Femur (tissue), 1 donor: ENCODE measurements at regions not wholly inside any gene's neighbourhood (a gene's known extent, or its start where the extent isn't known, plus 50 kb on each side); places are given as distances from the start of the nearest gene placed in this dataset.
A peak's percentile ranks its signal among the peaks of the same experiment; 100 is the strongest.

Source experiments
- DNase-seq: peaks from one replicate; pipeline ENCODE4 v3.0.0-alpha.2; 2017

DNA sequence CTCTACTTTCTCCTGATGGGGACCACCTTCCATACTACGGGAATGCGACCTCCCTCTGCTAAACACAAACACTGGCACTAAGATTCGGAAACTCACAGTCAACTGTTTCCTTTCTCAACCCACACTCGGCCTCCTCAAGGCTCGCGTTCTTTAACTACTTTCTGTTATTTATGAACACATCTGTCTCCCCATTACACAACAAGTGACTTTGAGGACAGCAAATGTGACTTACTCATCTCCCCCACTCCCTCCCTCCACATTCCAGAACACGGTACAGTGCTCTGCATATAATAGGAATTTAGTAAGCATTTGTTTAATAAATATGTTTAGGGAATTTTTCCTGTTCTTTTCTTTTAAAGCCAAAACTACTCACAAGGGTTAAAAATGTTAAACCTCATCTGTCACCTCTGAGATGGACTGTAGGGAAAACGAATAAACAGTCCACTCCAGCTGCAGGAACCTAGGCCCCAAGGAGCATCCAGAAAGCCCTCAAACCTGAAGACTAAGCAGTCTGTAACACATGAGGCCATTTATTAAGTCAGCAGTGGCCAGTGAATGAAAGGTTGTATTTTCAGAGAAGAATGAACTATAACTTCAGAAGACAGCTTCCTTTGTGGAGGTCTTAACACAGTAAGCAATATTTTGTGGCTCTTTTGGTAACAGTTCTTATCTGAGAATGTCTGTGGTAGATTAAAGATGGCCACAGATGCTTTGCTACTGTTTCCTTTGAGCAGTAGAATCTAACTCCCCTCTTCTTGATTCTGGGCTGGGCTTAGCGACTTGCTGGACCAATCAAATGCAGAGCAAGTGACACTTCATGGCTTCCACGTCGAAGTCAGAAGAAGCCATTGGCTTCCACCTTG is 209.6 kb upstream of the DTNBP1 start:
- no peak for DNase-seq

DNA sequence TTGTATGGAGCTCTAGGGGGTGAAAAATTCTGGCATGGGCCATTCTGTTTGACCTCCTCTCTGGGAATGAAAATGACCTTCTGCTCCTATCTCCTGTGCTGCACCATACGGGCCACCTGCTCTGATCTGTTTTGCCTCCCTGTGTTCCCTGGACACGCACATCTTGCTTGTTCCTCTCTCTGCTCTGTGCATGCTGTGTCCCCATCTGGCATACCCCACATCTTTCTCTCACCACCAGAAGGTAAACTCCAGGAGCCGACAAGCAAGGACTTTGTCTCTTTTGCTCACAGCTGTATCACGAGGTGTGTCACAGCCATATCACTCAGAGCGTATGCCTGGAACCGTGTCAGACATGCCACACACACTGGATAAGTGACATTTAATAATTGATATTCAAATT is 208.4 kb upstream of the DTNBP1 start:
- DNase-seq = no peak

DNA sequence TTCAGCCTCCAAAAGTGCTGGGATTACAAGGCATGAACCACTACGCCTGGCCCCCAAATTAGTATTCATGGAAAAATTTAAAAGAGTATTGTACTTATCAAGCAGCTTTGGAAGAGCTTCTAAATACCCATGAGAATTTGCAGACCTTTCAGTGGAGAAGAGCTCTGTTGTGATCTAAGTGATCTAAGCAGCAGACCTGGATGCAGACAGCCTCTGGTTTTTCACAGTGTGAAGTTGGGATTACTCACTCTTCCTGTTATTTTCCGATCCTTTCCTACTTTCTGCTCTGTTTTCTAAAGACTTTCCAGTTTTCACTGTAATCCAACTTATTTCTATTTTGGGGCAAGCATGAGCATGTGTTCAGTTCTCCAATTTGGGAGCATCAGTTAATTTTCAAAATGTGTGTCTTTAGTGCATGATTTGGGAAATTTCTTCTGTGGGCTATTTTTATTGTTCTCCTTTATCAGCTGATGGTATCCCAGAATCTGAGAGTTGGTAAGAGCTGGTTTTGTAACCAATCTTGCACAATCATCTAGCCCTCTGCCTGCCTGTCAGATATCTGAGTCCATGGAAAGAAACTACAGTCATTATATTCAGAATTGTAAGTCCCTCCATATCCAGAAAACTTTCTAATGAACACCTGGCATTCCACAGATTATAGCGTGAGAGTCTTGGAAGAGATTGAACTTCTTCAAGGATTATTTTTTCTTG is 207.7 kb upstream of the DTNBP1 start:
- no peak for DNase-seq

DNA sequence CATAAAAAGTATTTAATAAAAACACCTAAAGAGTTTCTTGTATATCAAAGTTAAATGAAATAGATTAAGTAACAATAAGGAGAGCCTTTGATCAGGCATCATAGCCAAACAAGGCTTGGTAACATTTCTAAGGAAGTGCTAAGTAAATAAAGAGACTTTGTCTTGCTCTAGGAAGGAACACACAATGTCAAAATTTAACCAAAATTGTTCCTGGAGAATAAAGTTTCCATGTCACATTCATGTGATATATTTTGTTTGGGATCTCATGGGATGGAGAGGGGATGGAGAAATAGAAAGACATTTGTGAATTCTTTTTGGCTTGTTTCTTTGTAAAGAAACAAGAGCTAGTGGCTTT is 201.9 kb upstream of the DTNBP1 start:
- DNase-seq = no peak

DNA sequence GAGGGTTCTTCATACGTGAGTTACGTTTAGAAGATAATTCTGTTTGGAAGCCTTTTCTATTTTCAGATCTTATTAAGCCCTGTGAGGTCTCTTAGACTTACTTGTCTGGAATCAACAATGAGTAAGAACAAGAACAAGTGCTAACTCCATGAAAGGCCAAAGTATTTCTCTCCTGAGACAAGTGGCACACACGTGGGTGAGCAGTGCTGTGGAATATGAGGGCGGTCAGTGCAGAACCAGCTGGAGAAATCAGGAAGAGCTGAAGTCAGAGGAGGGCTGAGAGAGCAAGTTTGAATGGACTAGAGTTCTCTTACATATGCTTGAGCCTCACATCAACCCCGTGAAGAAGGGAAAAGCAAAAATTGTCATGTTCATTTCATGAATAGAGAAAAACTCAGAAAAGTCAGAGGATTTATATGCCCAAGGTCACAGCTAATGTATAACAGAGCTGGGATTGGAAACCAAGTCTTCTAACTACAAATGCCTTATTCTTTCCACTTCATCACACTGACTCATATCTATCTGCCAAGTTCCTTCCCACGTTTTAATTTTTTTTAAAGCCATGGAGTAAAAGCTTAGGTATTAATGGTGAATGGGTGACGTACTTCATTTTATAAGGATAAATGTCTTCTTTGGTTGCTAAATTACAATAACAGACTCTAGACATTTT is 201.3 kb upstream of the DTNBP1 start:
- DNase-seq = no peak

DNA sequence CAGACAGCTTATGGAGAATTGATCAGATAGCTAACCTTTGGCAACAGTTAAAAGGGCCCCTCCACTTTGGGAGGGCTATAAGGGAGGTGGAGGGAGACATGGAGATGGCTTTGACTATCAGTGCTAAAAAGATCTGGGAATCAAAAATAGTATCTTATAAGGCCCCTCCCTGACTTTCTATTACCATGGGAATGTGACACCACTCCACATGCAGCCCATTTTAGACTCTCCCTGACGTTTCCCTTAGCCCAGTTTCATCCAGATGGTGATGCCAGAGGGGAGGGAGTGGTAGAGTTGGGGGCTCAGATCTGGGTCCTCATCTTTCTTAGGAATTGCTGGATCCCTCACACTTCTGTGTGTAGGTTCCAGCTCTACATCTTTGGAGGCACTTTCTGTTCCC is 200.0 kb upstream of the DTNBP1 start:
- DNase-seq = no peak

DNA sequence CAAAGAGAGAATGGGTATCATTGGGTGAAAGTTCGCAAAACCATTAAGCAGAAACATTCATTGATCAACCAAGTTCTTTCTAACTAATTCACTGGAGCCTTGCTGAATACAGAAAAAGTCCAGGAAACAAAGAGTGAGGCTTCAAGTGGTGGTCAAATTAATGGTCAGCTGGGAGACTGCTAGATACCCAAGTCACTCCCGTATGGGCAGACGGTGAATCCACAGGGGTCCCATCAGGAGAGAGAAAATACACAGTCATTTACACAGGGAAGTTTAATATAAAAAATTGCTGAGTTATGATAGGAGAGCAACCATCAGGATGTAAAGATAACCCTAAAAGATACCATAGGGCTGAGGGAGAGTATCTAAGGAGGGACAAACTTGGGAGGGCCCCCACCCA is 198.7 kb upstream of the DTNBP1 start:
- DNase-seq = no peak

DNA sequence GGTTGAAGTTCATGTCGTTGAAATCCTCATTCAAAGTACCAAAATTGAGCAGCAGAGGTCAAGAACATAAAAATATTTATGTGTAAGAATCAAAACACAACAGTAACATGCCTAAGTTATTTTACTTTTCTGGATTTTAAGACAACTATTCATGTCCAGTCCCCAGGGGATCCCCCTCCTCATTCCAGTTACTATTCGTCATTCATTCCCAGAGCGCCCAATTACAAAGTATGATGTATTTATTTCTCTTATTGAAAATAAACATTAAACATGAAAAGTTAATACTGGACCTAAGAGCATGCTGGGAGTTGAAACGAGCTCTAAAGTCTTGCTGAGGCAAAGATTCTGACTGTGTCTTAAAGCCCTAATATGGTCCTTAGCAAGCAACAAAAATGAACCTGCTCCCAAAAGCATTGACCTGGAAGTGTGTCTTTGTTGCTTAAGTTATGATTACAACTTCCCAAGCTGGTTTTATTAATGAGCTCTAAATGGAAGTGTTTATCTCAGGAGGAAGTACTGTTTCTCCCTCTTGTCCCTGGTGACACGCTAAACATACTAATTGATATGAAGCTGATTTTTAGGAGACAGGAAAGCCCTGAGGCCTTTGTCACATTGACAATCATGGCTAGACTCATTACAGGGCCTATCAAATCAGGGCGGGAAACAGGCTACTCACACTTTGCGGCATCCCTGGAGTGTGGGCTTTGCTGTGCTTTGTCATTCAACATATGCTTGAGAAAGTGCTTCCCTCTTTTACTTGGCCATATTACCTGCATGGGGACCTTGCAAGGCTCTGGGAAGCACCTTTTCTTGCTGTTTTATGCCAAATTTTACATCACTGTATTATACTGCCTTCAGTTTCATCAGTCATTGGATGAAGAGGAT is 192.2 kb upstream of the DTNBP1 start:
- DNase-seq = no peak

DNA sequence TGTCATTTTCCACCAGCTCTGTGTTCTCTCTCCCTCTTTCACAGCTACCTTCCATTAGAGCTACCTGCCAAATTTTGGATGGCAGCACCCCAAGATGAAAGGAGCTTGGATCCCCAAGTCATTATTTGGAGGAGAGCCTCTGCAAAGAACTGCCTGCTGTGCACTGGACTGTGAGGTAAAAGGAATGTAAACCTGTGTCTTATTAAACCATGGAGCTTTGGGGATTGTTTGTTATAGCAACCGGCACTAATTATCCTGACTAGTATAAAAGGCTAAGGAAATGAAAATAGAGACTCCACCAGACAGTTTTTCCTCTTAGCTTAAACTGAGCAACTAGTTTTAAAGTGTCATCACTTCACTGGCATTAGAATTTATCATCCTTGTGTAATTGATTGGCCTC is 191.6 kb upstream of the DTNBP1 start:
- DNase-seq = no peak

DNA sequence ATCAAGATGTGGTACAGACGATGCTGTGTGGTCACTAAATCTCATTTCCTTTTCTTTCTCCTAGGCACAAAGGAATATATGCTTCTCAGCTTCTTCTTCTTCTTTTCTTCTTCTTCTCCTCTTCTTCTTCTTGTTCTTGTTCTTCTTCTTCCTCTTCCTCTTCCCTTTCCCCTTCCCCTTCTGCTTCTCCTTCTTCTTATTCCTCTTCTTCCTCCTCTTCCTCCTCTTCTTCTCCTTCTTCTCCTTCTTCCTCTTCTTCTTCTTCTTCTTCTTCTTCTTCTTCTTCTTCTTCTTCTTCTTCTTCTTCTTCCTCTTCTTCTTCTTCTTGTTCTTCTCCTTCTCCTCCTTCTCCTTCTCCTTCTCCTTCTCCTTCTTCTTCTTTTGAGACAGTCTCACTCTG is 190.4 kb upstream of the DTNBP1 start:
- no peak for DNase-seq

DNA sequence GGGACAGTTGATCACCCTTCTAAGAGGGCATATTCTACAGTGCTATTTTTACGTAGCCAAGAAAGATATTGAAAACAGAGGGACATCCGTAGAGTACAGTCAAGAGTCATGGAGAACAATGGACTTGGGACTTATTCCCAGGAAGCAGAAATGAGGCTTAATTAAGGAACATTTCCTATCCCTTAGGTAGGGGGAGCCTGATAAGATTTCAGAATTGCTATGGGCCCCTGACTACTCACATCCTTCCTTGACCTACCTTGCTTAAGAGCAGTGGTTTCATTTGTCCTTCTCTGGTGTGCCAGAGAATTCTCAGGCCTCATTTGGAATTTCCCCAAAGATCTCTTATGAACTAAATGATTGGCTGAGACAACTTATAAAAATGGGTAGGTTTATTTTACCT is 189.5 kb upstream of the DTNBP1 start:
- DNase-seq = no peak

DNA sequence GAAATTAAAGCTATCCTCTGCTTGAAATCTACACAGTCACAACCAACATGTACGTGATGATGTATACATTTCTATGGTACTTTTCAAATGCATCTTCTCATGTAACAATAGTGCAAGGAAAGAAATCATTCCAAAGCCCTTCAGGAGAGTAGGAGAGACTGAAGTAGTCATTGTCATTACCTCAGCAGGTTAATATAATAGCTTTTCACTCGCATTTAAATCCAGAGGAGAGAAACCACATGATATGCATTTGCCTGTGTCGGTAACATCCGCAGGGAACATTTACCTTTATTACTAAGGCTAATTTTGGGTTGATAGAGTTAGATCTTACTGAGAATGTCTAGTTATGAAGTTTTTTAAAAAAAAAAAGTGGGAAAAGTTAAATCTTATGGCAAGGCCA is 186.6 kb upstream of the DTNBP1 start:
- DNase-seq = no peak

DNA sequence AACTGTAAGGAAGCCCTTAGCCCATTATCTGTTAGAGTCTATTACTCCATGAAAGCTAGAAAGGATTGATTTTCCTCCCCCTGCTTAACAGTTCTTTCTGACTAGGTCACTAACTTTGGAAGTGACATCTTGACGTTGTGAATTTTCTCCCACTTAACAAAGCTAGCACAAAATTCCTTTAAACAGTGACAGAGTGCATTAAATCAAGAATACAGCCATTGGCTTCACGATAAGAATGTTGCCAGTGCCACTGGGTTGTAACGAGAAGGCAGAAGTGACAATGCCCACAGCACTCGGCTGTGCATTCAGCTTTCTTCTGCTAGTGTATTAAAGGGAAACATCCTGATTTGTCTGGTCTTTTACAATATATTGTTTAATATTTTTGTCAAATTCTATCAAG is 182.7 kb upstream of the DTNBP1 start:
- no peak for DNase-seq

DNA sequence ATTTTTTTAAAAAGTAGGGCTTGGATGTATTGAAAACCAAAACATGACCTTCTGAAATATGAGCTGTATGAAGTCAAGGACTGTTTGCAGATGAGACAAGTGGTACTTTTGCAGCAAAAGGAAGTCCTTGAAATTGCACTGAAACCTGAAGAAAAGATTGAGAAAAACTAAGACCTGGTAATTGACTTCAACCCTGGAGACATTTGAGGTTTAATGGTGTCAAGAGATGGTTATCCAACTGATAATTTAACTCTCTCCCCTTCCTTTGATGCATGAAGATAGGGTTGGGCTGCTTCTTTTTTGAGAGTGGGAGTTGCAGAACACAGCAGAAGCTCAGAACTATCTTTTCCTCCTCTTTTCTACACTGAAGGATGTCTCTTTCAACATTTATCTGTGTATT is 180.9 kb upstream of the DTNBP1 start:
- no peak for DNase-seq

DNA sequence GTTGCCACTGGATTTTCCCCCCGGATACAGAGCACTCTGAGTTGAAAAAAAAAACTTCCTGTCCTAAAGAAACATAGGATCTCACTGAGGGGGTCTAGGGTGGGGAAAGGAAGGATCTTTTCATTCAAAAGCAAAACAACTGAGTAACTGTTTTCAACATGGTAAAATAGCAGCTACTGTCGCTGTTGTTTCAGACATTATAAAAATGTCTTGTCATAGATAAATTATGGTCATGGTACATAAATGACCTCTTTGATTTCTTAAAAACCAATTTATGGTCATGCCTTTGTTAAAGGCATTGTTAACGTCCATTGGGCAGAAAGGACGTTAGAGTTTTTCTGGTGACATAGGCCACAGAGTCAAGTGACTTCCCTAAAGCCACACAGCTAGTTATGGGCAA is 180.4 kb upstream of the DTNBP1 start:
- DNase-seq = no peak

DNA sequence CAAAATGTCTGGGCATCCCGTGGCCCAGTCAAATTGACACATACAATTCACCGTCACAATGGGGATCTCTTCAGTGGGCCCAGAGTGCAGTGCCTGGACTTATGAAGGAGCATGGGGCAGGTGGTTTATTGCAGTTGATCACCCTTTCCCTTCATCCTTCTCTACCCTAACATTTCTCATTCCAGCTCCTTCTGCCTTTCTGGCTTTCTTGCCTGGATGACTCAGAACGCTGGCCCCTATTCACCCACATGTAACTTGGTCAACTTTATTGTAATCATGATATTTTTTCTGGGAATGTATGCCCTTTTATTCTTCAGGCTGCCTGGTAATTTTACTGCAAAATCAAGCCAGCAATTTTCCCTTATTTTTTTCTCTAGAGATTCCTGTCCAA is 179.9 kb upstream of the DTNBP1 start:
- peak; percentile 28 for DNase-seq

DNA sequence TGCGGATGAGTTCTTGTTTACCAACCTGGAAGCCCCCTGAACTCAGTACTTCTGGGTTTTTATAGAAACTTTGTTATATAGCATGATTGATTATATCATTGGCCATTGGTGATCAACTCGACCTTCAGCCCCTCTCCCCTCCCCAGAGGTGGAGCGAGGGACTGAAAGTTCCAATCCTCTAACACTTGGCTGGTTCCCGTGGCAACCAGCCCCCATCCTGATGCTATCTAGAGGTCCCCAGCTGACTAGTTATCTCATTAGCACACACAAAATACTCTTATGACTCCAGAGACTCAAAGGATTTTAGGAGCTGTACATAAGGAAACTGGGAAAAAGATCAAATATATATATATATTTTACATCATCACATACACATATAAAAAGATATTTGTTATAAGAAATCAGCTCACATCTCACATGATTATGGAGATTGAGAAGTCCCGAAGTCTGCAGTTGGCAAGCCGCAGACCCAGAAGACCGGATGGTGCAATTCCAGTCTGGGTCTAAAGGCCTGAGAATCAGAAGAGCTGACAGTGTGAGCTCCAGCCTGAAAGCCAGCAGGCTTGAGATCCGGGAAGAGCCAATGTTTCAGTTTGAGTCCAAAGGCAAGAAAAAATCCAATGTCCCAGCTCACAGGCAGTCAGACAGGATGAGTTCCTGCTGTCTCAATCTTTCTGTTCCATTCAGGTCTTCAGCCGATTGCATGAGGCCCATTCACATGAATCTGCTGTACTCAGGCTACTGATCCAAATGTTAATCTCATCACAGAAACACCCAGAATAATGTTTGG is 179.3 kb upstream of the DTNBP1 start:
- no peak for DNase-seq

DNA sequence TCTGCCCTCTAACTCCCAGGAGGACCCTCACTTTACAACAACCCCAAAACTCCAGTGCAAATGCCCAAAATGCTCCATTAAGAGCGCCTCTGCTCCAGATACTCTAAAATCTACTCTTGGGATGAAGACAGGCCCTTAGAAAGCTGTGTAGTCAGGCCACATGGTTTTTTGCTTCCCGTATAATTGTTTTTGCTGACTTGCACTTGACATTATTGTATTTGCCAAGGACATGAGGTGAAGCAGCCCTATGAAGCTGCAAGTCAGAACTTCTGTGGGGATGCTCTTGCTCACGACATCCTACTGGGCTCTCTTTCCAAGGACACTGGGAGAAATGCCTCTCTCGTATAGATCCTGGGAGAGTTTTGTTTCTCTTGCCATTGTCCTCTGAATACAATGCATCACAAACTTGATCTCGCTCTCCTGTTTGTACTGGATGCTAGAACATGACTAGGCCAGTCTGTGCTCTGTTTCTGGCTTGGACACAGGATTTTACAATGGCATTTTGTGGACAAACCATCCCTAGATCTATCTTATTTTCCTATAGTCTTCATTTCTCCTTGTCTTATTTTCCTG is 177.2 kb upstream of the DTNBP1 start:
- no peak for DNase-seq

DNA sequence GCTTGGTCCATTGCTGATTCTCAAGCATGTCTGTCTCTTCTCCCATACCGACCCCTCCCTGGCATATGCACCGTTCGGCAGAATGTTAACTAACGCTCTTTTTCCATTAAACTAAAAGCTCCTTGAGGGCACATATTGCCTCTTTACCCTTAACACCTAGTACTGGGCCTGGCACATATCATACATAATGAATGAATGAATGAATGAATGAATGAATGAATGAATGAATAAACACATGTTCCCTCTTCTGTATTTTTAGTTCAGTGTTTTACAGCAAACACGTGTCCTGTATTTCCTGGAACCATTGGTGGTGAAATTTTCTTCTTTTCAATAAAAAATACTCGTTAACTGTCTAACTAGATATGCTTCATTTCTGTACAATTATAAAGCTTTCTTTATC is 174.4 kb upstream of the DTNBP1 start:
- DNase-seq = no peak

DNA sequence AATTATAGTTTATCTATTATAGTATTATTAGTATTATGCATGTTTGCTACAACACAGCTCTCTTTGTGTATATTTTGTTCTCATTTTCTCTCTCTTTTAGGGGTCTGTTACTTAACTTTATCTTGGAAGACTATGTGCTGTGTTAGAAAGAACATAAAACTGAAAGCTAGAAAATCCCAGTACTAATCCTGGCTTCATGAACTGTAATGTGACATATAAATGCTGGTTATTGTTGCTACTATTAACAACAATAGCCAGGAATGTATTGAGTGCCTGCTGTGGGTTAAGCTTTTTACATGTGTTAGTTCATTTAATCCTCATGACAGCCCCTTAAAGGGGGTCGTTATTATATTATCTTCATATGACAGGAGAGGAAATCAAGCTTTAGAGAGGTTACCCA is 170.0 kb upstream of the DTNBP1 start:
- no peak for DNase-seq

DNA sequence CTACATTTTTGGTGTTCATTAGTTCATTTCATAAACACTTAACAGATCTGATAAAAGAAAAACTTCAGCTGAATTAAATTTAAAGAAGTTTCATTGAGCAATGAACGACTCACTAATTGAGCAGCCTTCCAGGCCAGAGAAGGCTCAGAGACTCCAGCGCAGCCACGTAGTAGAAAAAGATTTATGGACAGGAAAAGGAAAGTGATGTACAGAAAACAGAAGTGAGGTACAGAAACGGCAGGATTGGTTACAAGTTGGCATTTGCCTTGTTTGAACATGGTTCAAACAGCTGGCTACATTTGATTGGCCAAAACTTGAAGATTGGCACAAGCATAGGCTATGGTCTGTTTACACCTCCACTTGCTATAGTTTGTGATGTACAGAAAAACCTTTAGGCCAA is 166.3 kb upstream of the DTNBP1 start:
- DNase-seq = no peak
